Peyer's patch (tissue), 4 donors: ENCODE measurements at regions not wholly inside any gene's neighbourhood (a gene's known extent, or its start where the extent isn't known, plus 50 kb on each side); places are given as distances from the start of the nearest gene placed in this dataset.

Source experiments
- DNase-seq, 3 donors: peaks; one replicate each; pipeline ENCODE4 v3.0.0-alpha.2; 2017 to 2019
- H3K27ac ChIP-seq, 4 donors: fragments of 200-600 bp; sonication (generic); one replicate each; pipeline ENCODE4 v1.5.1; 2016 to 2019
- H3K27me3 ChIP-seq, 2 donors: fragments of 200-600 bp; sonication (generic); one replicate each; pipeline ENCODE4 v1.5.1; 2019
- H3K36me3 ChIP-seq, 3 donors: fragments of 200-600 bp; sonication (generic); one replicate each; pipeline ENCODE4 v1.5.1; 2016 to 2019
- H3K4me1 ChIP-seq, 4 donors: fragments of 200-600 bp; sonication (generic); one replicate each; pipeline ENCODE4 v1.5.1; 2016 to 2019
- H3K4me3 ChIP-seq, 4 donors: fragments of 200-600 bp; sonication (generic); 1 replicate in 3 of 4; 2 replicates in 1 of 4; pipeline ENCODE4 v1.5.1; 2016 to 2019; ENCODE audit warnings: mild to moderate bottlenecking in 1 of 4
- H3K9me3 ChIP-seq, 4 donors: fragments of 200-600 bp; sonication (generic); one replicate each; pipeline ENCODE4 v1.5.1; 2016 to 2019; ENCODE audit warnings: mild to moderate bottlenecking in 1 of 4
- CTCF ChIP-seq, 6 experiments: fragments of 450-650 bp in 4 of 6; fragments of 200-600 bp in 2 of 6; sonication (generic) in 1 of 6; IDR thresholded peaks; one replicate each; pipeline ENCODE4 v1.5.1; 2017 to 2019; ENCODE audit warnings: antibody characterized with exemption in 6 of 6, mild to moderate bottlenecking in 3 of 6, moderate library complexity in 1 of 6
- POLR2A ChIP-seq, 2 donors: fragments of 450-650 bp; IDR thresholded peaks; one replicate each; pipeline ENCODE4 v1.5.1; 2017; ENCODE audit warnings: antibody characterized with exemption in 2 of 2, mild to moderate bottlenecking in 2 of 2, moderate library complexity in 2 of 2

DNA sequence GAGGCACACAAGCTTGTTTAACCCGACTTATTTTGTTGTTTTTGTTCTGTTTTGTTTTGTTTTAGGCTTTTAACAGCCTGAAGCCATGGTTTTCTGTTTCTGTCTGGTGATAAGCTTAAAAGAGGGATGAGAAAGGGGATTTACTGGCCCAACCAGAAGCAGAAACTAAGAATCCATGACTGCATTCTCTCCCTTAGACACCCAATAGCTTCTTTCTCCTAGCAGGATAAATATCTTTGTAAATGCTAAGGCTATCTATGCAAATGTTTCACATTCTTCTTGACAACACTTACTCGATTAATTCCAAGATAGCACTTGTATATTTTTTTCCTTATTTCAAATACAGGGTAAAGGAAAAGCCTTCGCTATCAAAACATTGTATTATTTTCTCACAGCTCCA lies 53.7 kb upstream of the SMAD1 start:
- H3K36me3 ChIP-seq: no peaks in the 10 kb centered on the region
- H3K4me3 ChIP-seq: no peak overlapping the region
- H3K27ac ChIP-seq: no peak overlapping the region
- DNase-seq: no peak
- no peaks in the 10 kb centered on the region for H3K4me1 ChIP-seq
- no peak for TF ChIP-seq POLR2A (IDR thresholded peaks at IDR 0.05)
- TF ChIP-seq CTCF (IDR thresholded peaks at IDR 0.05): no peak
- no peaks in the 10 kb centered on the region for H3K9me3 ChIP-seq
- no peaks in the 10 kb centered on the region for H3K27me3 ChIP-seq

DNA sequence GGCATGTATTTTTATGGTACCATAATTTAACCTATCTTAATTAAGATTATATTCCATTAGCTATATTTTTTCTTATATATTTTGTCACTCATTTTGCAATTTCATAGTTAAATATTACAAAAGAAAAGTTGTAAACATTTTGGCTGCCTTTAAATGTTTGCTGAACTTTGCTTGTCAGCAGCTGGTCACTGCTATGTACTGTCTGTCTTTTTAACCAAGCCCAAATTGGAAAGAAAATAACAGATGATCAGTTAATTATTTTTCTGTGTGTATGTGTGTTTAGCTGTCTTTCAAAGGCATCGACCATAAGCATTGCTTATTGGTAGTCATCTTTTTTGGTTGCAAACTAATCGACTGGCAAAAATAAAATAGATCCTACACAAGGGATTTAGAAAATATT lies 54.4 kb upstream of the SMAD1 start:
- no peak for DNase-seq
- no peaks in the 10 kb centered on the region for H3K36me3 ChIP-seq
- no peaks in the 10 kb centered on the region for H3K4me1 ChIP-seq
- H3K27ac ChIP-seq: no peak overlapping the region
- H3K4me3 ChIP-seq: no peak overlapping the region
- TF ChIP-seq CTCF (IDR thresholded peaks at IDR 0.05) (no peak), POLR2A (IDR thresholded peaks at IDR 0.05) (no peak)
- H3K27me3 ChIP-seq: no peaks in the 10 kb centered on the region
- no peaks in the 10 kb centered on the region for H3K9me3 ChIP-seq

DNA sequence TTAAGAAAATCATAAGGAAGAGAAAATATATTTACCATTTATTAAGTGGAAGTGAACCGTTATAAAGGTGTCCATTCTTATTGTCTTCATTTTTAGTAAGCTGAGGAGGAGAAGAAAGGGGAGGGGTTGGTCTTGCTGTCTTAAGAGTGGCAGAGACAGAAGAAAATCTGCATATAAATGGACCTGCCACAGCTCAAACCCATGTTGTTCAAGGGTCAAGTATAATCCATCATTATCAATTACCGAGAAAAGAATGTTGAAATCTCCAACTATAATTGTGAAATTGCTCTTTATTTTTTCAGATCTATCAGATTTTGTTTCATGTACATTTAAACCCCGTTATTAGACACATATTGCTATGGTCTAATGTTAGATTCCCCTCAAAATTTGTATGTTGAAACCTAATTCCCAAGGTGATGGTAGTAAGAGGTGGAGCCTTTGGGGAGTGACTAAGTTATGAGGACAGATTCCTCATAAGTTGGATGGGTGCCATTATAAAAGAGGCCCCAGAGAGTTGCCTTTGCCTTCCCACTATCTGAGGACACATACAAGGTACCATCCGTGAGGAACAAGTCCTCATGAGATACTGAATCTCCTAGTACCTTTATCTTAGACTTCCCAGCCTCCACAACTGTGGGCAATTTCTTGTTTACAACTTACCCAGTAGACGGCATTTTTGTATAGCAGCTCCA lies 58.5 kb upstream of the SMAD1 start:
- Histone ChIP-seq H3K27me3 (no peaks in the 10 kb centered on the region), H3K4me1 (no peaks in the 10 kb centered on the region), H3K4me3 (no peak overlapping the region), H3K9me3 (no peaks in the 10 kb centered on the region), H3K36me3 (no peaks in the 10 kb centered on the region), H3K27ac (no peak overlapping the region)
- TF ChIP-seq CTCF (IDR thresholded peaks at IDR 0.05) (no peak), POLR2A (IDR thresholded peaks at IDR 0.05) (no peak)
- DNase-seq: no peak

GRCh38 chr4:145420595-145421214 lies 60.9 kb upstream of the SMAD1 start:
- Histone ChIP-seq H3K4me1 (no peaks in the 10 kb centered on the region), H3K4me3 (no peak overlapping the region), H3K9me3 (no peaks in the 10 kb centered on the region), H3K27ac (no peak overlapping the region), H3K36me3 (no peaks in the 10 kb centered on the region), H3K27me3 (no peaks in the 10 kb centered on the region)
- no peak for TF ChIP-seq CTCF (IDR thresholded peaks at IDR 0.05)
- no peak for TF ChIP-seq POLR2A (IDR thresholded peaks at IDR 0.05)
- DNase-seq: no peak

- DNase-seq: no peak
- Histone ChIP-seq H3K9me3 (no peaks in the 10 kb centered on the region), H3K27me3 (no peaks in the 10 kb centered on the region), H3K36me3 (no peaks in the 10 kb centered on the region), H3K27ac (no peak overlapping the region), H3K4me1 (no peaks in the 10 kb centered on the region), H3K4me3 (no peak overlapping the region)
- TF ChIP-seq CTCF (IDR thresholded peaks at IDR 0.05) (no peak), POLR2A (IDR thresholded peaks at IDR 0.05) (no peak)
These were observed 62.9 kb upstream of the SMAD1 start for GRCh38 chr4:145418739-145419138.
